ENCODE measurements at regions not wholly inside any gene's neighbourhood (a gene's known extent, or its start where the extent isn't known, plus 50 kb on each side); places are given as distances from the start of the nearest gene placed in this dataset.
A peak's percentile ranks its signal among the peaks of the same experiment; 100 is the strongest.

GRCh38 chr13:42497798-42498197 is 76.2 kb upstream of the TNFSF11 start:
- peak; percentile 38; the same call in 1 of the 3 replicates for ATAC-seq
- TF ChIP-seq ESRRG (CRISPR knock-in tag; IDR thresholded peaks at IDR 0.05) (no peak), ZNF8 (CRISPR knock-in tag; IDR thresholded peaks at IDR 0.05) (no peak), ZFP30 (CRISPR knock-in tag; IDR thresholded peaks at IDR 0.05) (no peak), PPARA (CRISPR knock-in tag; IDR thresholded peaks at IDR 0.05; ENCODE audit: borderline replicate concordance) (no peak), BACH2 (CRISPR knock-in tag; IDR thresholded peaks at IDR 0.05; ENCODE audit: borderline replicate concordance) (no peak), ZC3H10 (CRISPR knock-in tag; IDR thresholded peaks at IDR 0.05) (no peak), POU6F1 (CRISPR knock-in tag; IDR thresholded peaks at IDR 0.05; ENCODE audit: borderline replicate concordance, low read depth) (no peak), ZFP3 (CRISPR knock-in tag; IDR thresholded peaks at IDR 0.05) (no peak)

- no peak for ATAC-seq
Measured at GRCh38 chr13:42498521-42498920, 75.4 kb upstream of the TNFSF11 start.

More at GRCh38 chr13:42498521-42498920, 75.4 kb upstream of the TNFSF11 start:
- TF ChIP-seq GLIS3 (CRISPR knock-in tag; IDR thresholded peaks at IDR 0.05) (no peak), BACH2 (CRISPR knock-in tag; IDR thresholded peaks at IDR 0.05; ENCODE audit: borderline replicate concordance) (no peak), ESRRG (CRISPR knock-in tag; IDR thresholded peaks at IDR 0.05) (no peak), ZNF8 (CRISPR knock-in tag; IDR thresholded peaks at IDR 0.05) (no peak), CREB5 (CRISPR knock-in tag; IDR thresholded peaks at IDR 0.05; ENCODE audit: low read depth) (no peak)

Measured in SK-N-SH treated with all-trans-retinoic acid at 6 μM for 48 hours (cell line).